ENCODE measurements at regions not wholly inside any gene's neighbourhood (a gene's known extent, or its start where the extent isn't known, plus 50 kb on each side); places are given as distances from the start of the nearest gene placed in this dataset.

- no peaks in the 10 kb centered on the region for H3K27me3 ChIP-seq
- no peak for DNase-seq
- H3K4me3 ChIP-seq = no peak overlapping the region
- no peaks in the 10 kb centered on the region for H3K4me1 ChIP-seq
- intact Hi-C loops (cut with DNase I; ENCODE audit: low total_unique reads) = no loop called here
- TF ChIP-seq, protein P1, sequence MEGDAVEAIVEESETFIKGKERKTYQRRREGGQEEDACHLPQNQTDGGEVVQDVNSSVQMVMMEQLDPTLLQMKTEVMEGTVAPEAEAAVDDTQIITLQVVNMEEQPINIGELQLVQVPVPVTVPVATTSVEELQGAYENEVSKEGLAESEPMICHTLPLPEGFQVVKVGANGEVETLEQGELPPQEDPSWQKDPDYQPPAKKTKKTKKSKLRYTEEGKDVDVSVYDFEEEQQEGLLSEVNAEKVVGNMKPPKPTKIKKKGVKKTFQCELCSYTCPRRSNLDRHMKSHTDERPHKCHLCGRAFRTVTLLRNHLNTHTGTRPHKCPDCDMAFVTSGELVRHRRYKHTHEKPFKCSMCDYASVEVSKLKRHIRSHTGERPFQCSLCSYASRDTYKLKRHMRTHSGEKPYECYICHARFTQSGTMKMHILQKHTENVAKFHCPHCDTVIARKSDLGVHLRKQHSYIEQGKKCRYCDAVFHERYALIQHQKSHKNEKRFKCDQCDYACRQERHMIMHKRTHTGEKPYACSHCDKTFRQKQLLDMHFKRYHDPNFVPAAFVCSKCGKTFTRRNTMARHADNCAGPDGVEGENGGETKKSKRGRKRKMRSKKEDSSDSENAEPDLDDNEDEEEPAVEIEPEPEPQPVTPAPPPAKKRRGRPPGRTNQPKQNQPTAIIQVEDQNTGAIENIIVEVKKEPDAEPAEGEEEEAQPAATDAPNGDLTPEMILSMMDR (IDR thresholded peaks at IDR 0.05) = no peak
- H3K36me3 ChIP-seq = no peaks in the 10 kb centered on the region
- H3K9me3 ChIP-seq = no peaks in the 10 kb centered on the region
- no peak overlapping the region for H3K27ac ChIP-seq
Measured at GRCh38 chr2:10204326-10205161, 82.0 kb downstream of the RRM2 start.

DNA sequence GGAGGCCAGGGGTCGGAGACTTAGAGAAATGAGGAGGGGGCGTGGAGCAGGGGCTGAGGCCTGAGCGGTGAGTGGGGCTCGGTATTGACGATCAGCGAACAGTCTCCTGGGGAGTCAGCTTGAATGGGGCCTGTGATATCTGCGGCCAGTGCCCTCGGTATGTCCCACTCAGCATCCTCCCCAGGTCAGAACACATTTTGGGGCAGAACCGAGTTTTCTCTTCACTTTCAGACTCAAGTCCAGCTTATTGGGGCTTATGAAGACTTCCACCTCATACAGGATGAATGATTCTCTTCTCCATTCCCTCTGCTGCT is 82.6 kb downstream of the RRM2 start:
- DNase-seq = no peak

DNA sequence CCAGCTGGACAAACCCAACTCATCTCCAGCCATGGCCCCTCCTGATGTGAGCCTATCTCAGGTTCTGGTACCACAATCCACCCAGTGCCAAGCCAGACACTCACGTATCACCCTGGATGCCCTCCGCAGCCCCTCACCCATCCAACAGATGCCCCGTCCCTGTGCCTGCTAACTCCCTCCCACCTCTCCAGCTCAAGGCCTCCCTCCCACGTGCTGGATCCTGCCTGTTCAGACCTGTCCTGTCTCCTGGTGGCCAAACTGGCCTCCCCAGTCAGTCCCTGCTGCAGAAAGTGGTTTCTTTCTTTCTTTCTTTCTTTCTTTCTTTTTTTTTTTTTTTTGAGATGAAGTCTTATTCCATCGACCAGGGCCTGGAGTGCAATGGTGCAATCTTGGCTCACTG is 86.2 kb downstream of the RRM2 start:
- no peaks in the 10 kb centered on the region for H3K27me3 ChIP-seq
- no peaks in the 10 kb centered on the region for H3K9me3 ChIP-seq
- intact Hi-C loops (cut with DNase I; ENCODE audit: low total_unique reads) = no loop called here
- no peak overlapping the region for H3K27ac ChIP-seq
- H3K36me3 ChIP-seq = no peaks in the 10 kb centered on the region
- no peak overlapping the region for H3K4me3 ChIP-seq
- no peaks in the 10 kb centered on the region for H3K4me1 ChIP-seq
- TF ChIP-seq, protein P1 (IDR thresholded peaks at IDR 0.05) = no peak
- DNase-seq = no peak

More for the DNA sequence above, 82.6 kb downstream of the RRM2 start:
- intact Hi-C loops (cut with DNase I; ENCODE audit: low total_unique reads) = no loop called here
- TF ChIP-seq, protein P1 (IDR thresholded peaks at IDR 0.05) = no peak
- H3K27ac ChIP-seq = no peak overlapping the region
- H3K4me1 ChIP-seq = no peaks in the 10 kb centered on the region
- H3K9me3 ChIP-seq = no peaks in the 10 kb centered on the region
- H3K4me3 ChIP-seq = no peak overlapping the region
- H3K27me3 ChIP-seq = no peaks in the 10 kb centered on the region
- no peaks in the 10 kb centered on the region for H3K36me3 ChIP-seq

DNA sequence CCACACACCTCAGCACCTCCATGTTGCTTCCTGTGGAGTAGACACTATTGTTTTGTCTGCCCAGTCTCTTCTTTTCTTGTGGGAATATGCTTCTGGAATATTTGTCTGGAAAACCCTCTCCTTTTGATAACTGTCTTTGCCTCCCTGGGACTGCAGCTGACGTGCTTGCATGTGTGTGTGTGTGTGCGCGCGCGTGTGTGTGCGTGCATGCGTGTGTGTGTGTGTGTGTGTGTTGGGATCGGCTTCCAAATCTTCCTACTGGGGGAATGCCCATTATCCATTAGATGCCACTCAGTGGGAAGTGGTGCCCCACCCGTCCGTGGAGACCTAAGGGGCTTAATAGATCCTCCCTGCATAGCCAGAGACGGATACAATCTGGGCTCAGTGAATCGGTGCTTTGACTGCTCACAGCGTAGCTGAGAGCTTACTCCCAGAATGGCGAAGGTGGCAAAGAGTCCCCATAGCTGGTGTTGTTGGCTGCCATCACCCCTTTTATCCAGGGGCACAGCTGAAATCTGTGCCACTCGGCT is 86.9 kb downstream of the RRM2 start:
- H3K9me3 ChIP-seq = no peaks in the 10 kb centered on the region
- H3K36me3 ChIP-seq = no peaks in the 10 kb centered on the region
- H3K27me3 ChIP-seq = no peaks in the 10 kb centered on the region
- H3K27ac ChIP-seq = no peak overlapping the region
- H3K4me1 ChIP-seq = no peaks in the 10 kb centered on the region
- H3K4me3 ChIP-seq = no peak overlapping the region
- TF ChIP-seq, protein P1 (IDR thresholded peaks at IDR 0.05) = no peak
- intact Hi-C loops (cut with DNase I; ENCODE audit: low total_unique reads) = no loop called here
- no peak for DNase-seq

GRCh38 chr2:10210336-10210735 is 87.8 kb downstream of the RRM2 start:
- intact Hi-C loops (cut with DNase I; ENCODE audit: low total_unique reads) = no loop called here
- Histone ChIP-seq H3K4me1 (no peaks in the 10 kb centered on the region), H3K27ac (no peak overlapping the region), H3K4me3 (no peak overlapping the region), H3K9me3 (no peaks in the 10 kb centered on the region), H3K36me3 (no peaks in the 10 kb centered on the region), H3K27me3 (no peaks in the 10 kb centered on the region)
- TF ChIP-seq, protein P1 (IDR thresholded peaks at IDR 0.05) = no peak
- DNase-seq = no peak
